RWPE1 (cell line): ENCODE measurements at regions not wholly inside any gene's neighbourhood (a gene's known extent, or its start where the extent isn't known, plus 50 kb on each side); places are given as distances from the start of the nearest gene placed in this dataset.
"Not testable (repeated sequence)": the region's sequence is repeated elsewhere in the genome, so short reads cannot be mapped to it uniquely, and the experiment has no call there.

Source experiments
- CTCF ChIA-PET: fragments of 350-600 bp; sonication (Branson Sonifier 250); formaldehyde crosslinking; extraction: SDS; loops from one replicate; lab custom pipeline; 2021; lab: Yijun Ruan, JAX
- POLR2A ChIA-PET: fragments of 400-600 bp; formaldehyde crosslinking; extraction: SDS; loops from one replicate; lab custom pipeline; 2020; ENCODE audit warnings: antibody characterized with exemption; ENCODE audit not compliant: low non-redundant PET; lab: Yijun Ruan, JAX
- DNase-seq: peaks from one replicate; pipeline ENCODE4 v3.0.0; 2012; ENCODE audit warnings: low spot score
- H3K27ac ChIP-seq: fragments of 450-650 bp; 2 replicates; pipeline ENCODE4 v1.5.1; 2017
- CTCF ChIP-seq: fragments of 450-650 bp; conservative IDR thresholded peaks from 2 replicates; pipeline ENCODE4 v1.5.1; 2017; ENCODE audit warnings: low read depth, mild to moderate bottlenecking

- ChIA-PET POLR2A (no interaction called here), CTCF (interaction anchor here (0.9 to 1.2 kb wide), 2 partner anchors 15 to 38 kb away, joined by 3 read pairs; no protein-coding TSS in a partner anchor)
- no peak for TF ChIP-seq CTCF
- DNase-seq: no peak
- no peak overlapping the region for H3K27ac ChIP-seq
Observed at GRCh38 chr17:71511266-71511995, 609.4 kb upstream of the SOX9 start.

GRCh38 chr17:71513725-71514124 is 607.1 kb upstream of the SOX9 start:
- POLR2A ChIA-PET: not testable (repeated sequence)

GRCh38 chr17:71516149-71516548 is 604.7 kb upstream of the SOX9 start:
- no peak for TF ChIP-seq CTCF
- ChIA-PET POLR2A (no interaction called here), CTCF (no interaction called here)
- no peak overlapping the region for H3K27ac ChIP-seq
- DNase-seq: no peak

More at GRCh38 chr17:71513725-71514124, 607.1 kb upstream of the SOX9 start:
- DNase-seq, H3K27ac ChIP-seq: not testable (repeated sequence)
- CTCF ChIA-PET: interaction anchor here (0.6 kb wide), 1 partner anchor 195 kb away, joined by 4 read pairs; no protein-coding TSS in a partner anchor

GRCh38 chr17:71519285-71519684 is 601.5 kb upstream of the SOX9 start:
- POLR2A ChIA-PET: no interaction called here
- DNase-seq: peak; percentile 75
- CTCF ChIA-PET: interaction anchor here (0.7 kb wide), 1 partner anchor 221 kb away, joined by 3 read pairs; no protein-coding TSS in a partner anchor
- TF ChIP-seq CTCF: no peak
- no peak overlapping the region for H3K27ac ChIP-seq

GRCh38 chr17:71521724-71522123 is 599.1 kb upstream of the SOX9 start:
- DNase-seq: no peak
- POLR2A ChIA-PET: no interaction called here
- CTCF ChIA-PET: interaction anchor here (0.6 to 0.8 kb wide), 2 partner anchors 22 to 127 kb away, joined by 3 to 5 read pairs; no protein-coding TSS in a partner anchor
- no peak overlapping the region for H3K27ac ChIP-seq
- TF ChIP-seq CTCF: no peak

GRCh38 chr17:71522383-71522782 is 598.4 kb upstream of the SOX9 start:
- no peak for DNase-seq
- CTCF ChIA-PET: interaction anchor here (0.6 to 0.8 kb wide), 2 partner anchors 23 to 128 kb away, joined by 3 to 5 read pairs; no protein-coding TSS in a partner anchor
- H3K27ac ChIP-seq: no peak overlapping the region
- POLR2A ChIA-PET: no interaction called here
- TF ChIP-seq CTCF: no peak

- no peak overlapping the region for H3K27ac ChIP-seq
- no peak for DNase-seq
- ChIA-PET POLR2A (no interaction called here), CTCF (no interaction called here)
- no peak for TF ChIP-seq CTCF
Observed at GRCh38 chr17:71527311-71527710, 593.5 kb upstream of the SOX9 start.
